GM12872 (cell line): ENCODE measurements at regions not wholly inside any gene's neighbourhood (a gene's known extent, or its start where the extent isn't known, plus 50 kb on each side); places are given as distances from the start of the nearest gene placed in this dataset.

ENCODE experiments used
- CTCF ChIP-seq: IDR thresholded peaks from 3 replicates; pipeline ENCODE4 v1.5.1; 2011; ENCODE audit warnings: low read depth, mild to moderate bottlenecking, low read length, moderate library complexity; ENCODE audit not compliant: insufficient read depth

DNA sequence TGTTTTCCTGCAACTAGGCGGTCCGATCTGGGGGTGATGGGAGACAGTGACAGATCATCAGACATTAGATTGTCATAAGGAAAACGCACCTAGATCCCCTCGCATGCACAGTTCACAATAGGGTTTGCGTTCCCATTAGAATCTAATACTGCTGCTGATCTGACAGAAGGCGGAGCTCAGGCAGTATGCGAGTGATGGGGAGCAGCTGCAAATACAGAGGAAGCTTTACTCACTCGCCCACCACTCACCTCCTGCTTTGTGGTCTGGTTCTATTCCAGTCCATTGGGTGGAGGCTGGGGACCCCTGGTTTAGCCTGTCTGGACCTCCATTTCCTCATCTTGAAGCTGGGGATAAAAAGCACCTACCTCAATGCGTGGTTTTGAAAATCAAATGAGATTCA lies 437.5 kb upstream of the PROK2 start:
- no peak for TF ChIP-seq CTCF

DNA sequence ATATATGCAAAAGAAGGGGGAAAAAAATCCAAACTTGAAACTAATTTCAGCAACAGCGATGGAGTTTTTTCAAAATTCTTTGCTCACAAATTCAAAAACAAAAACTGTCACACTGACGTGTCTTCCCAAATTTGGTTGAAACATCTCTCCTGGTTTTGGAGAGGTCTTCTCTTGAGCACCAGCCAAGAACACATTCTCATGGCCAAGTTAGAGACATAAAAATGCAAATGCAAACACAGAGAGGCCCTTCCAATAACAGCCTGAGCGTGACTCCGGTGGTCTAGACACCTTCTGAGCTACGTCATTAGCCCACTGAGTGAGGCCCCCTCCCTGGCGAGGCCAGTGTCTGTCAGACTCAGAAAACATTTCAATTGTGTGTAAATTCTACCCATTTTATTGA lies 436.0 kb upstream of the PROK2 start:
- TF ChIP-seq CTCF = no peak

DNA sequence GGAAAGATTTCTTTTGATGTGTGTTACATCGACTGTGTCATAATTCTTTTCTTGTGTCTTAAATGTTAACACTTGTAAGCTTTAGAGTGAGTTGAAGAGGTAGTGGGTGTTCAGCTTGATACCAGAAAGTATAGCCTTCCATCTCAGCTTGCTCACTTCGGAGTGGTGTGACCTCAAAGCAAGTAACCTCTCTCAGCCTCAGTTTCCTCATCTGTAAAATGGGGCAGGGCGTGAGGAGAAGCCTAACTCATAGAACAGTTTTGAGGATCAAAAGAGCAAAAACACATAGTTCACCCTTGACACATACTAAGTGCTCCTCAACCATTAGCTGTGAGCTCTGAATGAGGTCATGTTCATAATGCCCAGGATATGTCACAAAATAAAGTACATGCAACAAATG lies 434.8 kb upstream of the PROK2 start:
- TF ChIP-seq CTCF = no peak

DNA sequence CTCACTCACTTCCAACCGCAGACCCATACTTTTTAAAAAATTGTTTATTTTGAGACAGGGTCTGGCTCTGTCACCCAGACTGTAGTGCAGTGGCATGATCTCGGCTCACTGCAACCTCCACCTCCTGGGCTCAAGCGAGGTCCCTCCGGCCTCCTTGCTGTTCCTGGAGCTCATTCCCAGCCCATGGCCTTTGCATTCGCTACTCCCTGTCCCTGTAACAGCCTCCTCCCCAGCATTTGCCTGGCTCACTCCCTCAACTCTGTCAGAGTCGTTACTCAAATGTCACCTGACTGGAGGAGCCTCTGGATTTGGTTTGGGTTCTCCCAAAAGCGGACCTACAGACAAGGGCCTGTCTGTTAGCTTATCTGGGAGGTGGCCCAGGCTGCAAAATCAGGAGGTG lies 432.6 kb upstream of the PROK2 start:
- TF ChIP-seq CTCF = no peak

GRCh38 chr3:72214066-72214951 lies 429.4 kb upstream of the PROK2 start:
- no peak for TF ChIP-seq CTCF

DNA sequence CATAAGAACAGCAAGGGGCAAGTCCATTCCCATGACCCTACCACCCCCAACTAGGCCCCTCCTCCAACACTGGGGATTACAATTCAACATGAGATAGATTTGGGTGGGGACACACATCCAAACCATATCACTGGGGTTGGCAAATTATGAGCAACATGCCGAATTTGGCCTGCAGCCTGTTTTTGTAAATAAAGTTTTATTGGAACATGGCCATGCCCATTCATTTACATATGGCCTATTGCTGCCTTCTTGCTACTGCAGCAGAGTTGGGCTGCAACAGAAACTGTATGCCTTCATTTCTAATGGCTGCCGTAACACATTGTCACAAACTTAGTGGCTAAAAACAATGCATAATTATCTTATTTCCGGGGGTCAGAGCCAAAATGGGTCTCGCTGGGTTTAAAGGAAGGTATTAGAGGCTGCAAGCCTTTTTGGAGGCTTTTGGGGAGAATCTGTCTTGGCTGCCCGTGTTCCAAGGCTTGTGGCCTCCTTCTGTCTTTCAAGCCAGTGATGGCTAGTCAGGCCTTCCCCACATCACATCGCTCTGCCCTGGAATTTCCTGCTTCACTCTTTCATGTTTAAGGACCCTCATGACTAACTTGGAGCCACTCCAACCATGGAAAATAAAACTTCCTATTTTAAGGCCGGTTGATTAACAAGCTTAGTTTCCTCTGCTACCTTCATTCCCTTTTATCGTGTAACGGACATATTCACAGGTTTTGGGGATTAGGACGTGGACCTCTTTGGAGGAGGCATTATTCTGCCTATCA lies 428.5 kb upstream of the PROK2 start:
- no peak for TF ChIP-seq CTCF

DNA sequence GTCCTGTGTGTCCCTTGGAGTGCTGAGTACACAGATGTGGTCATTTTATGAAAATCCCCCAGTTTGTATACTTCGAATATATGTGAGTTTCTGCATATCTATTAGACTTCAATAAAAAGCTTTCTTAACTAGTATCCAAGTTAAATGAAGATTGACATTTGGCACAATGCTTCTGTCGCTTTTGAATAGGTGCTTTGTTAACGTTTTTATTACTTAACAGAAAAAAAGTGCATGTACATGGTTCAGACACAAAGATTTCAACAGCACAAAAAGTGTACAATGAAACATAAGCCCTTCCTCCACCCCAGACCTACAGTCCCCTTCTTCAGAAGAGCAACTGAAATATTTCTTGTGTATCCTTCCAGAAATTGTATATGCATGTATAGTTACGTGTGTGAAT lies 427.4 kb upstream of the PROK2 start:
- no peak for TF ChIP-seq CTCF
